HG02642 (cell line): ENCODE measurements at regions not wholly inside any gene's neighbourhood (a gene's known extent, or its start where the extent isn't known, plus 50 kb on each side); places are given as distances from the start of the nearest gene placed in this dataset.

Experiments
- ATAC-seq: cut with Tn5 transposase; IDR thresholded peaks from one replicate; pipeline ENCODE4 v1.9.1; 2021; ENCODE audit warnings: mild to moderate bottlenecking; ENCODE audit not compliant: unreplicated experiment, poor library complexity

- ATAC-seq, result no peak
Observed at GRCh38 chr13:75936791-75937190, 300.7 kb downstream of the LMO7 start.

- ATAC-seq, result no peak
Observed at GRCh38 chr13:75935805-75936204, 299.7 kb downstream of the LMO7 start.

GRCh38 chr13:75934889-75935288, 298.8 kb downstream of the LMO7 start:
- no peak for ATAC-seq

- ATAC-seq, result no peak
Observed at GRCh38 chr13:75932636-75933035, 296.5 kb downstream of the LMO7 start.

- no peak for ATAC-seq
Observed at GRCh38 chr13:75931116-75931515, 295.0 kb downstream of the LMO7 start.

- no peak for ATAC-seq
Observed at GRCh38 chr13:75929076-75929475, 292.9 kb downstream of the LMO7 start.

GRCh38 chr13:75927183-75927669, 291.1 kb downstream of the LMO7 start:
- ATAC-seq, result no peak

- no peak for ATAC-seq
Observed at GRCh38 chr13:75920536-75920935, 284.4 kb downstream of the LMO7 start.

- no peak for ATAC-seq
Observed at GRCh38 chr13:75919660-75920199, 283.6 kb downstream of the LMO7 start.

GRCh38 chr13:75915066-75915465, 278.9 kb downstream of the LMO7 start:
- no peak for ATAC-seq

GRCh38 chr13:75913925-75914324, 277.8 kb downstream of the LMO7 start:
- ATAC-seq, result no peak

- ATAC-seq, result no peak
Observed at GRCh38 chr13:75910591-75910990, 274.5 kb downstream of the LMO7 start.
